CD14-positive monocyte (primary cell): ENCODE measurements at regions not wholly inside any gene's neighbourhood (a gene's known extent, or its start where the extent isn't known, plus 50 kb on each side); places are given as distances from the start of the nearest gene placed in this dataset.

ENCODE experiments used
- DNase-seq, 3 donors: peaks; one replicate each; pipeline ENCODE4 v3.0.0-alpha.2; 2011 to 2022
- H2AFZ ChIP-seq: 2 replicates; pipeline ENCODE4 v1.6.0; 2012; ENCODE audit warnings: mild to moderate bottlenecking, low read depth, low read length, inconsistent platforms; ENCODE audit not compliant: insufficient read depth, poor library complexity, severe bottlenecking
- H3K27ac ChIP-seq, 2 donors: 1 replicate in 1 of 2; 2 replicates in 1 of 2; pipeline ENCODE4 v1.5.1; 2012 to 2013; ENCODE audit warnings: low read length in 2 of 2, control low read depth in 1 of 2, inconsistent platforms in 1 of 2, low read depth in 1 of 2, mild to moderate bottlenecking in 1 of 2
- H3K27me3 ChIP-seq, 2 donors: one replicate each; pipeline versions ENCODE4 v1.6.0 to v1.6.1; 2011 to 2013; ENCODE audit warnings: low read length in 2 of 2; ENCODE audit not compliant: control insufficient read depth in 2 of 2, insufficient read depth in 2 of 2
- H3K36me3 ChIP-seq, 2 donors: replicated peaks in 1 of 2; 1 replicate in 1 of 2; 2 replicates in 1 of 2; pipeline versions ENCODE4 v1.5.1 to v1.6.1; 2012 to 2013; ENCODE audit warnings: low read length in 2 of 2, control low read depth in 1 of 2, inconsistent platforms in 1 of 2, mild to moderate bottlenecking in 1 of 2; ENCODE audit not compliant: insufficient read depth in 2 of 2, control insufficient read depth in 1 of 2
- H3K4me1 ChIP-seq, 2 donors: 1 replicate in 1 of 2; 2 replicates in 1 of 2; pipeline versions ENCODE4 v1.5.1 to v1.6.1; 2012 to 2013; ENCODE audit warnings: low read length in 2 of 2, control low read depth in 1 of 2, inconsistent platforms in 1 of 2, mild to moderate bottlenecking in 1 of 2, moderate library complexity in 1 of 2; ENCODE audit not compliant: insufficient read depth in 2 of 2, control insufficient read depth in 1 of 2
- H3K4me2 ChIP-seq: replicated peaks from 2 replicates; pipeline ENCODE3; 2012; ENCODE audit warnings: low read length, moderate library complexity, mild to moderate bottlenecking; ENCODE audit not compliant: poor library complexity, severe bottlenecking; ENCODE audit errors: extremely low read depth
- H3K4me3 ChIP-seq, 3 experiments: fragments of 200-600 bp in 1 of 3; sonication (generic) in 1 of 3; replicated peaks in 1 of 3; 1 replicate in 2 of 3; 2 replicates in 1 of 3; pipeline ENCODE4 v1.5.1; 2011 to 2013; ENCODE audit warnings: low read length in 3 of 3, mild to moderate bottlenecking in 3 of 3, control low read depth in 2 of 3, low read depth in 2 of 3, inconsistent platforms in 1 of 3, moderate library complexity in 1 of 3
- H3K79me2 ChIP-seq: 2 replicates; pipeline ENCODE4 v1.6.0; 2012; ENCODE audit warnings: mild to moderate bottlenecking, control low read depth, inconsistent platforms, low read length, moderate library complexity; ENCODE audit not compliant: insufficient read depth
- H3K9ac ChIP-seq: 2 replicates; pipeline ENCODE4 v1.6.0; 2017; ENCODE audit warnings: low read length, mild to moderate bottlenecking; ENCODE audit not compliant: insufficient read depth, poor library complexity, severe bottlenecking
- H3K9me3 ChIP-seq, 2 donors: replicated peaks in 1 of 2; 1 replicate in 1 of 2; 2 replicates in 1 of 2; pipeline versions ENCODE4 v1.5.1 to v1.6.1; 2012 to 2013; ENCODE audit warnings: low read length in 2 of 2, control low read depth in 1 of 2; ENCODE audit not compliant: control insufficient read depth in 1 of 2, insufficient read depth in 1 of 2
- H4K20me1 ChIP-seq: 2 replicates; pipeline ENCODE4 v1.6.0; 2012; ENCODE audit warnings: mild to moderate bottlenecking, low read length, control low read depth, moderate library complexity; ENCODE audit not compliant: insufficient read depth
- H3K27ac Mint-ChIP-seq, 7 donors: one replicate each; pipeline ENCODE4 v1.8.0; 2020; ENCODE audit warnings: mild to moderate bottlenecking in 7 of 7, mixed read lengths in 7 of 7, moderate library complexity in 6 of 7, inconsistent platforms in 2 of 7
- H3K27me3 Mint-ChIP-seq, 3 donors: one replicate each; pipeline ENCODE4 v1.8.0; 2021 to 2022; ENCODE audit warnings: low read depth in 3 of 3, mild to moderate bottlenecking in 3 of 3, mixed read lengths in 3 of 3, moderate library complexity in 3 of 3, inconsistent platforms in 1 of 3
- H3K36me3 Mint-ChIP-seq, 2 donors: one replicate each; pipeline ENCODE4 v1.8.0; 2020; ENCODE audit warnings: mixed read lengths in 2 of 2, inconsistent platforms in 1 of 2, mild to moderate bottlenecking in 1 of 2
- H3K4me1 Mint-ChIP-seq: one replicate; pipeline ENCODE4 v1.8.0; 2020; ENCODE audit warnings: mild to moderate bottlenecking, mixed read lengths
- H3K4me3 Mint-ChIP-seq, 2 donors: one replicate each; pipeline ENCODE4 v1.8.0; 2020; ENCODE audit warnings: mild to moderate bottlenecking in 2 of 2, mixed read lengths in 2 of 2, moderate library complexity in 1 of 2
- H3K9me3 Mint-ChIP-seq, 7 donors: one replicate each; pipeline ENCODE4 v1.8.0; 2020 to 2022; ENCODE audit warnings: mixed read lengths in 7 of 7, mild to moderate bottlenecking in 6 of 7, moderate library complexity in 6 of 7, inconsistent platforms in 2 of 7
- WGBS: methylation state at CpG from one replicate; pipeline ENCODE4 v1.1.5; 2013; ENCODE audit warnings: missing lambda C conversion rate; ENCODE audit not compliant: insufficient coverage; 5-methylcytosine and 5-hydroxymethylcytosine counted together
- intact Hi-C, 2 donors: fragments of 100-400 bp; cut with micrococcal nuclease; formaldehyde crosslinking; loops; one replicate each; pipeline versions ENCODE4 v1.15.0 to v1.15.1; 2023
- TF ChIP-seq, protein P1 (sequence below): fragments of 200-600 bp; IDR thresholded peaks from one replicate; pipeline ENCODE4 v1.8.0; 2022; ENCODE audit warnings: antibody characterized with exemption, mild to moderate bottlenecking

DNA sequence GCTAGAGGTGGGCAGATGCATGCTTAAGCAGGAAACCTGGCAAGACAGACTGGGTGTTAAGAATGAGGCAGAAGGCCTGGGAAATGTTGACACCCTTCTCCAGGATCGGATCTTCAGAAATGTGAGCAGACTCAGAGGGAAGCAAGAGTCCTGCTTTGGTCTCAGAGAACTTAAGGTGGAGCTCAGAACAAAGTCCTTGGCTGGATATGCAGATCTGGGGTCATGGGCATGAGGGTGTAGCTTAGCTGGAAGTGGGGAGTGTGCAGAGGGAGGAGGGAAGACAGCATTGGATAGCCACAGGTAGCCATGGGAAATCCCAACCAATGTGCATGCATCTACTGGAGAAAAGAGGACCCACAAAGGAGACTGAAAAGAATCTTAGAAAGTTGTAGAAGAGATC, 58.6 kb upstream of the CDON start:
- 89% methylated on average over 1 of the region's 1 CpG for WGBS
- H3K4me1 Mint-ChIP-seq = no peaks in the 10 kb centered on the region
- no peak overlapping the region for H3K9ac ChIP-seq
- H3K4me3 Mint-ChIP-seq = no peak overlapping the region
- no peaks in the 10 kb centered on the region for H3K9me3 Mint-ChIP-seq
- no peaks in the 10 kb centered on the region for H3K36me3 ChIP-seq
- TF ChIP-seq, protein P1, sequence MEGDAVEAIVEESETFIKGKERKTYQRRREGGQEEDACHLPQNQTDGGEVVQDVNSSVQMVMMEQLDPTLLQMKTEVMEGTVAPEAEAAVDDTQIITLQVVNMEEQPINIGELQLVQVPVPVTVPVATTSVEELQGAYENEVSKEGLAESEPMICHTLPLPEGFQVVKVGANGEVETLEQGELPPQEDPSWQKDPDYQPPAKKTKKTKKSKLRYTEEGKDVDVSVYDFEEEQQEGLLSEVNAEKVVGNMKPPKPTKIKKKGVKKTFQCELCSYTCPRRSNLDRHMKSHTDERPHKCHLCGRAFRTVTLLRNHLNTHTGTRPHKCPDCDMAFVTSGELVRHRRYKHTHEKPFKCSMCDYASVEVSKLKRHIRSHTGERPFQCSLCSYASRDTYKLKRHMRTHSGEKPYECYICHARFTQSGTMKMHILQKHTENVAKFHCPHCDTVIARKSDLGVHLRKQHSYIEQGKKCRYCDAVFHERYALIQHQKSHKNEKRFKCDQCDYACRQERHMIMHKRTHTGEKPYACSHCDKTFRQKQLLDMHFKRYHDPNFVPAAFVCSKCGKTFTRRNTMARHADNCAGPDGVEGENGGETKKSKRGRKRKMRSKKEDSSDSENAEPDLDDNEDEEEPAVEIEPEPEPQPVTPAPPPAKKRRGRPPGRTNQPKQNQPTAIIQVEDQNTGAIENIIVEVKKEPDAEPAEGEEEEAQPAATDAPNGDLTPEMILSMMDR = no peak
- H3K36me3 Mint-ChIP-seq = no peaks in the 10 kb centered on the region
- no peak overlapping the region for H2AFZ ChIP-seq
- H3K27ac ChIP-seq = no peak overlapping the region
- peaks cover 0 to 4% (median 0%) of the 10 kb centered on the region in 3 donors for H3K27me3 Mint-ChIP-seq
- H3K79me2 ChIP-seq = no peaks in the 10 kb centered on the region
- no peak for DNase-seq
- intact Hi-C loops = no loop called here
- H3K4me2 ChIP-seq = no peak overlapping the region
- no peaks in the 10 kb centered on the region for H3K27me3 ChIP-seq
- no peak overlapping the region for H3K4me3 ChIP-seq
- H3K4me1 ChIP-seq = no peaks in the 10 kb centered on the region
- no peaks in the 10 kb centered on the region for H4K20me1 ChIP-seq
- peak overlapping the region in 1 of 7 donors; percentile 9 for H3K27ac Mint-ChIP-seq
- no peaks in the 10 kb centered on the region for H3K9me3 ChIP-seq

DNA sequence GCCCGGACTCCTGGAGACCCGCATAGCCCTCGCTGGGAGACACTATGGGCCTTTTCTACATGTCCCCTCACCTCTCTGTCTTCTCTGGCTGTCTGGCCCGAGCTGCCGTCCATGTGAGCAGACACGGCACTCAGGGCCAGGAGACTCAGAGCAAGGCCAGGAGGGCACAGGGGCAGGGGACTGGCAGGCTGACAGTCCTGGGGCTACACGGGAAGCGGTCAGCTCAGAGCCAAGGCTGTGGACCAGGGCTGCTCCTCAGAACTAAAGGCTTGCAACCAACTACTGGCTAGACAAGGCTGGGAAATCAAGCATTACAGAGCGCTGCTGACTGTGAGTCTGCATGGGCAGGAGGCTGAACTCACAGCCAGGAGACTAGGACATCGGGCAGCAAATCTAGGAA, 56.1 kb upstream of the CDON start:
- Histone ChIP-seq H3K4me1 (no peaks in the 10 kb centered on the region), H3K9me3 (no peaks in the 10 kb centered on the region), H3K79me2 (no peaks in the 10 kb centered on the region), H3K27me3 (no peaks in the 10 kb centered on the region), H2AFZ (no peak overlapping the region), H3K36me3 (no peaks in the 10 kb centered on the region), H3K4me2 (no peak overlapping the region), H4K20me1 (no peaks in the 10 kb centered on the region), H3K27ac (no peak overlapping the region), H3K4me3 (no peak overlapping the region), H3K9ac (no peak overlapping the region)
- TF ChIP-seq, protein P1 = no peak
- no peak for DNase-seq
- intact Hi-C loops = no loop called here
- H3K27ac Mint-ChIP-seq = no peak overlapping the region
- peaks cover 0 to 4% (median 1%) of the 10 kb centered on the region in 3 donors for H3K27me3 Mint-ChIP-seq
- 88% methylated on average over 9 of the region's 10 CpGs for WGBS
- no peak overlapping the region for H3K4me3 Mint-ChIP-seq
- H3K9me3 Mint-ChIP-seq = no peaks in the 10 kb centered on the region
- no peaks in the 10 kb centered on the region for H3K36me3 Mint-ChIP-seq
- no peaks in the 10 kb centered on the region for H3K4me1 Mint-ChIP-seq
